ENCODE measurements at regions not wholly inside any gene's neighbourhood (a gene's known extent, or its start where the extent isn't known, plus 50 kb on each side); places are given as distances from the start of the nearest gene placed in this dataset.

GRCh38 chr12:91901381-91902074 lies 244.1 kb downstream of the BTG1 start:
- Mint-ChIP-seq H3K27me3 (no peaks in the 10 kb centered on the region), H3K9me3 (peaks cover 2 to 40% (median 13%) of the 10 kb centered on the region in 11 donors), H3K36me3 (peaks cover 10 to 25% (median 19%) of the 10 kb centered on the region in 5 donors), H3K27ac (no peak overlapping the region), H3K4me3 (no peak overlapping the region), H3K4me1 (peaks cover 5 to 48% (median 37%) of the 10 kb centered on the region in 7 donors)
- intact Hi-C loops (cut with micrococcal nuclease) = loop anchor here in 1 of 2 donors (2.0 kb wide), 1 partner anchor 17 kb away; no protein-coding TSS in a partner anchor
- Histone ChIP-seq H3K4me3 (ENCODE audit: low read length) (no peak overlapping the region), H3K4me1 (ENCODE audit: control insufficient read depth in 2 of 2, insufficient read depth in 2 of 2, low read length in 2 of 2) (no peaks in the 10 kb centered on the region), H3K36me3 (ENCODE audit: control insufficient read depth in 2 of 3, insufficient read depth in 3 of 3, low read length in 3 of 3) (no peaks in the 10 kb centered on the region), H3K27ac (ENCODE audit: low read depth, low read length) (no peak overlapping the region), H3K9me3 (ENCODE audit: control insufficient read depth in 2 of 3, low read length in 3 of 3) (peaks cover 0 to 8% (median 0%) of the 10 kb centered on the region in 3 experiments), H3K27me3 (ENCODE audit: control insufficient read depth in 2 of 2, insufficient read depth in 2 of 2, low read length in 2 of 2) (no peaks in the 10 kb centered on the region)
- ATAC-seq = no peak
- ChIA-PET POLR2A (interaction anchor here (0.9 to 2.3 kb wide), 2 partner anchors 9 to 25 kb away, joined by 3 to 9 read pairs; no protein-coding TSS in a partner anchor), CTCF (interaction anchor here (1.3 kb wide), 1 partner anchor 90 kb away, joined by 3 read pairs; no protein-coding TSS in a partner anchor)
- no peak for DNase-seq

DNA sequence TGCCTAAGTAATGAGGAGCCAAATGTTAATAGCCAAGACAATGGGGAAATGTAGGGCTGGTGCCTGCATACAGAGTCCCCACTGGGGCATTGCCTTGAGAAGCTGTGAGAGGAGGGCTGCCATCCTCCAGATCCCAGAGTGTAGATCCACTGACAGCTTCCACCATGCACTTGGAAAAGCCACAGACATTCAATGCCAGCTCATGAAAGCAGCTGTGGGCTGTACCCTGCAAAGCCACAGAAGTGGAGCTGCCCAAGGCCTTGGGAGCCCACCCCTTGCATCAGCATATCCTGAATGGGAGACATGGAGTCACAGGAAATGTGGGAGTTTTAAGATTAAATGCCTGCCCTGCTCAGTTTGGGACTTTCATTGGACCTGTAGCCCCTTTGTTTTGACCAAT lies 244.7 kb downstream of the BTG1 start:
- POLR2A ChIA-PET = interaction anchor here (2.0 kb wide), 1 partner anchor 13 kb away, joined by 6 read pairs; no protein-coding TSS in a partner anchor
- no peaks in the 10 kb centered on the region for H3K4me1 ChIP-seq (ENCODE audit: control insufficient read depth in 2 of 2, insufficient read depth in 2 of 2, low read length in 2 of 2)
- H3K4me1 Mint-ChIP-seq = peaks cover 5 to 48% (median 37%) of the 10 kb centered on the region in 7 donors

DNA sequence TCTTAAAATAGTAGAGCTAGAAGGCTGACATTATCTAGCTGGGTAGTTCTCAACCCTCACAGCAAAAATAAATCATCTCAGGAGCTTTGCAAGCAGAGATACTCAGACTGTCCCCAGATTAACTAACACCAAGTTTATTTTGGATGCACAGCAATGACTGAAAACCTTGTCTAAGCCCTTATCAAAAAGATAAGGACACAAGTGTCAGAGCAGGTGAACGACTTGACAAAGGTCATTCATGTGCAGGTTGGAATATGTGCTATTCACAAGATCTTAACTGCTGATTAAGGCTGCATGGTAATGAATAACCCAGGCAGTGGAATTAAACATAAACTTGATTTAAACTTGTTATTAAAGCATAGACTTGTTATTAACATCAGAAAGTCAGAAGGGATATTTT lies 246.6 kb downstream of the BTG1 start:
- H3K9me3 ChIP-seq (ENCODE audit: control insufficient read depth in 2 of 3, low read length in 3 of 3) = peaks cover 0 to 8% (median 0%) of the 10 kb centered on the region in 3 experiments
- Mint-ChIP-seq H3K4me3 (no peak overlapping the region), H3K27me3 (no peaks in the 10 kb centered on the region), H3K9me3 (peaks cover 2 to 29% (median 12%) of the 10 kb centered on the region in 11 donors), H3K36me3 (peaks cover 10 to 25% (median 19%) of the 10 kb centered on the region in 5 donors), H3K27ac (peak overlapping the region in 3 of 9 donors; percentile 33 to 71 (median 53)), H3K4me1 (peaks cover 5 to 38% (median 25%) of the 10 kb centered on the region in 7 donors)
- H3K4me1 ChIP-seq (ENCODE audit: control insufficient read depth in 2 of 2, insufficient read depth in 2 of 2, low read length in 2 of 2) = no peaks in the 10 kb centered on the region
- no peaks in the 10 kb centered on the region for H3K36me3 ChIP-seq (ENCODE audit: control insufficient read depth in 2 of 3, insufficient read depth in 3 of 3, low read length in 3 of 3)
- no peak overlapping the region for H3K27ac ChIP-seq (ENCODE audit: low read depth, low read length)
- H3K27me3 ChIP-seq (ENCODE audit: control insufficient read depth in 2 of 2, insufficient read depth in 2 of 2, low read length in 2 of 2) = no peaks in the 10 kb centered on the region
- DNase-seq (no peak), ATAC-seq (no peak)
- ChIA-PET CTCF (no interaction called here), POLR2A (interaction anchor here (1.1 to 2.2 kb wide), 5 partner anchors 11 to 245 kb away, joined by 3 to 7 read pairs (median 4); no protein-coding TSS in a partner anchor)
- H3K4me3 ChIP-seq (ENCODE audit: low read length) = no peak overlapping the region
- intact Hi-C loops (cut with micrococcal nuclease) = no loop called here

More for the DNA sequence above, 244.7 kb downstream of the BTG1 start:
- H3K9me3 ChIP-seq (ENCODE audit: control insufficient read depth in 2 of 3, low read length in 3 of 3) = peaks cover 0 to 8% (median 0%) of the 10 kb centered on the region in 3 experiments
- H3K36me3 Mint-ChIP-seq = peaks cover 10 to 25% (median 19%) of the 10 kb centered on the region in 5 donors
- ATAC-seq (no peak), DNase-seq (no peak)
- no peaks in the 10 kb centered on the region for H3K27me3 ChIP-seq (ENCODE audit: control insufficient read depth in 2 of 2, insufficient read depth in 2 of 2, low read length in 2 of 2)
- H3K36me3 ChIP-seq (ENCODE audit: control insufficient read depth in 2 of 3, insufficient read depth in 3 of 3, low read length in 3 of 3) = no peaks in the 10 kb centered on the region
- no peak overlapping the region for H3K4me3 ChIP-seq (ENCODE audit: low read length)
- H3K27ac ChIP-seq (ENCODE audit: low read depth, low read length) = no peak overlapping the region
- CTCF ChIA-PET = no interaction called here
- no peak overlapping the region for H3K4me3 Mint-ChIP-seq
- H3K27ac Mint-ChIP-seq = no peak overlapping the region
- intact Hi-C loops (cut with micrococcal nuclease) = no loop called here
- H3K27me3 Mint-ChIP-seq = no peaks in the 10 kb centered on the region
- H3K9me3 Mint-ChIP-seq = peaks cover 2 to 38% (median 13%) of the 10 kb centered on the region in 11 donors

- Histone ChIP-seq H3K9me3 (ENCODE audit: control insufficient read depth in 2 of 3, low read length in 3 of 3) (no peaks in the 10 kb centered on the region), H3K27ac (ENCODE audit: low read depth, low read length) (no peak overlapping the region), H3K4me1 (ENCODE audit: control insufficient read depth in 2 of 2, insufficient read depth in 2 of 2, low read length in 2 of 2) (no peaks in the 10 kb centered on the region), H3K27me3 (ENCODE audit: control insufficient read depth in 2 of 2, insufficient read depth in 2 of 2, low read length in 2 of 2) (no peaks in the 10 kb centered on the region), H3K36me3 (ENCODE audit: control insufficient read depth in 2 of 3, insufficient read depth in 3 of 3, low read length in 3 of 3) (no peaks in the 10 kb centered on the region), H3K4me3 (ENCODE audit: low read length) (no peak overlapping the region)
- DNase-seq = no peak
- Mint-ChIP-seq H3K4me1 (peaks cover 0 to 29% (median 17%) of the 10 kb centered on the region in 7 donors), H3K27ac (peak overlapping the region in 1 of 9 donors; percentile 65), H3K27me3 (no peaks in the 10 kb centered on the region), H3K36me3 (peaks cover 0 to 20% (median 11%) of the 10 kb centered on the region in 5 donors), H3K4me3 (no peak overlapping the region), H3K9me3 (peaks cover 0 to 19% (median 6%) of the 10 kb centered on the region in 11 donors)
- POLR2A ChIA-PET = interaction anchor here (1.3 to 2.2 kb wide), 2 partner anchors 19 to 26 kb away, joined by 3 to 7 read pairs; no protein-coding TSS in a partner anchor
- CTCF ChIA-PET = no interaction called here
- intact Hi-C loops (cut with micrococcal nuclease) = no loop called here
- ATAC-seq = no peak
These were observed 248.6 kb downstream of the BTG1 start for GRCh38 chr12:91897025-91897515.

GRCh38 chr12:91896286-91897024 lies 249.2 kb downstream of the BTG1 start:
- POLR2A ChIA-PET = interaction anchor here (0.6 to 2.2 kb wide), 3 partner anchors 20 to 25 kb away, joined by 3 to 7 read pairs (median 3); no protein-coding TSS in a partner anchor
- DNase-seq (no peak), ATAC-seq (no peak)
- H3K36me3 Mint-ChIP-seq = peaks cover 0 to 17% (median 6%) of the 10 kb centered on the region in 5 donors
- Histone ChIP-seq H3K9me3 (ENCODE audit: control insufficient read depth in 2 of 3, low read length in 3 of 3) (no peaks in the 10 kb centered on the region), H3K4me1 (ENCODE audit: control insufficient read depth in 2 of 2, insufficient read depth in 2 of 2, low read length in 2 of 2) (no peaks in the 10 kb centered on the region), H3K4me3 (ENCODE audit: low read length) (no peak overlapping the region), H3K36me3 (ENCODE audit: control insufficient read depth in 2 of 3, insufficient read depth in 3 of 3, low read length in 3 of 3) (no peaks in the 10 kb centered on the region), H3K27ac (ENCODE audit: low read depth, low read length) (no peak overlapping the region), H3K27me3 (ENCODE audit: control insufficient read depth in 2 of 2, insufficient read depth in 2 of 2, low read length in 2 of 2) (no peaks in the 10 kb centered on the region)
- H3K27me3 Mint-ChIP-seq = no peaks in the 10 kb centered on the region
- H3K4me1 Mint-ChIP-seq = peaks cover 0 to 26% (median 12%) of the 10 kb centered on the region in 7 donors
- intact Hi-C loops (cut with micrococcal nuclease) = no loop called here
- H3K9me3 Mint-ChIP-seq = peaks cover 0 to 19% (median 5%) of the 10 kb centered on the region in 11 donors
- no peak overlapping the region for H3K4me3 Mint-ChIP-seq
- CTCF ChIA-PET = no interaction called here
- H3K27ac Mint-ChIP-seq = peak overlapping the region in 2 of 9 donors; percentile 30 to 65

- Mint-ChIP-seq H3K27ac (peak overlapping the region in 1 of 9 donors; percentile 26), H3K27me3 (no peaks in the 10 kb centered on the region), H3K36me3 (peaks cover 0 to 9% (median 5%) of the 10 kb centered on the region in 5 donors), H3K4me3 (no peak overlapping the region), H3K9me3 (peaks cover 0 to 16% (median 3%) of the 10 kb centered on the region in 11 donors), H3K4me1 (peaks cover 0 to 21% (median 12%) of the 10 kb centered on the region in 7 donors)
- ChIA-PET CTCF (no interaction called here), POLR2A (no interaction called here)
- H3K9me3 ChIP-seq (ENCODE audit: control insufficient read depth in 2 of 3, low read length in 3 of 3) = no peaks in the 10 kb centered on the region
- H3K27ac ChIP-seq (ENCODE audit: low read depth, low read length) = no peak overlapping the region
- no peak for ATAC-seq
- no peaks in the 10 kb centered on the region for H3K36me3 ChIP-seq (ENCODE audit: control insufficient read depth in 2 of 3, insufficient read depth in 3 of 3, low read length in 3 of 3)
- H3K27me3 ChIP-seq (ENCODE audit: control insufficient read depth in 2 of 2, insufficient read depth in 2 of 2, low read length in 2 of 2) = no peaks in the 10 kb centered on the region
- no peak for DNase-seq
- H3K4me1 ChIP-seq (ENCODE audit: control insufficient read depth in 2 of 2, insufficient read depth in 2 of 2, low read length in 2 of 2) = no peaks in the 10 kb centered on the region
- intact Hi-C loops (cut with micrococcal nuclease) = loop anchor here in 1 of 2 donors (5.0 kb wide), 1 partner anchor 42 kb away; no protein-coding TSS in a partner anchor
- no peak overlapping the region for H3K4me3 ChIP-seq (ENCODE audit: low read length)
These were observed 250.7 kb downstream of the BTG1 start for GRCh38 chr12:91894911-91895310.
